CD4-positive, alpha-beta memory T cell (primary cell): ENCODE measurements at regions not wholly inside any gene's neighbourhood (a gene's known extent, or its start where the extent isn't known, plus 50 kb on each side); places are given as distances from the start of the nearest gene placed in this dataset.

Experiments
- CTCF ChIA-PET: fragments of 350-600 bp; sonication (Branson Sonifier 250); formaldehyde crosslinking; loops from one replicate; lab custom pipeline; 2021; ENCODE audit warnings: inconsistent platforms; ENCODE audit not compliant: partially characterized antibody; lab: Charles Lee
- POLR2A ChIA-PET: fragments of 350-600 bp; sonication (Branson Sonifier 250); formaldehyde crosslinking; loops from one replicate; lab custom pipeline; 2021; ENCODE audit not compliant: partially characterized antibody; lab: Charles Lee
- DNase-seq, 5 donors: peaks; one replicate each; pipeline versions ENCODE4 v3.0.0 to v3.0.0-alpha.2; 2020 to 2022; ENCODE audit warnings: mixed read lengths in 1 of 5
- H3K27ac ChIP-seq: one replicate; pipeline ENCODE4 v1.7.0; 2013; ENCODE audit warnings: low read depth, low read length
- H3K27me3 ChIP-seq: 2 replicates; pipeline ENCODE4 v1.7.0; 2013; ENCODE audit warnings: mild to moderate bottlenecking, low read length, moderate library complexity; ENCODE audit not compliant: insufficient read depth
- H3K36me3 ChIP-seq: 2 replicates; pipeline ENCODE4 v1.7.0; 2013; ENCODE audit warnings: mild to moderate bottlenecking, low read length, moderate library complexity; ENCODE audit not compliant: insufficient read depth
- H3K4me1 ChIP-seq: 2 replicates; pipeline ENCODE4 v1.7.0; 2013; ENCODE audit warnings: mild to moderate bottlenecking, low read length, moderate library complexity; ENCODE audit not compliant: insufficient read depth
- H3K4me3 ChIP-seq, 2 donors: one replicate each; pipeline ENCODE4 v1.7.0; 2013; ENCODE audit warnings: low read length in 2 of 2, mild to moderate bottlenecking in 1 of 2
- H3K9me3 ChIP-seq, 2 donors: one replicate each; pipeline ENCODE4 v1.7.0; 2013; ENCODE audit warnings: low read length in 2 of 2, control low read depth in 1 of 2; ENCODE audit not compliant: control insufficient read depth in 1 of 2
- H3K27ac Mint-ChIP-seq, 7 donors: one replicate each; pipeline ENCODE4 v1.8.0; 2020 to 2021; ENCODE audit warnings: mixed read lengths in 7 of 7, mild to moderate bottlenecking in 6 of 7, inconsistent platforms in 3 of 7, moderate library complexity in 3 of 7
- H3K27me3 Mint-ChIP-seq, 2 donors: one replicate each; pipeline ENCODE4 v1.8.0; 2020 to 2021; ENCODE audit warnings: mixed read lengths in 2 of 2
- H3K36me3 Mint-ChIP-seq, 2 donors: one replicate each; pipeline ENCODE4 v1.8.0; 2020 to 2021; ENCODE audit warnings: mixed read lengths in 2 of 2, inconsistent platforms in 1 of 2, mild to moderate bottlenecking in 1 of 2
- H3K4me1 Mint-ChIP-seq, 4 donors: one replicate each; pipeline ENCODE4 v1.8.0; 2020 to 2021; ENCODE audit warnings: mixed read lengths in 4 of 4, mild to moderate bottlenecking in 1 of 4
- H3K4me3 Mint-ChIP-seq, 8 donors: one replicate each; pipeline ENCODE4 v1.8.0; 2020 to 2021; ENCODE audit warnings: mixed read lengths in 8 of 8, mild to moderate bottlenecking in 7 of 8, moderate library complexity in 6 of 8, inconsistent platforms in 3 of 8
- H3K9me3 Mint-ChIP-seq, 8 donors: one replicate each; pipeline ENCODE4 v1.8.0; 2020 to 2021; ENCODE audit warnings: mixed read lengths in 8 of 8, mild to moderate bottlenecking in 5 of 8, inconsistent platforms in 3 of 8, moderate library complexity in 1 of 8
- intact Hi-C: fragments of 100-400 bp; cut with micrococcal nuclease; formaldehyde crosslinking; loops from one replicate; pipeline ENCODE4 v1.15.1; 2023

GRCh38 chr4:125400756-125401155 lies 86.0 kb downstream of the FAT4 start:
- intact Hi-C loops: no loop called here

GRCh38 chr4:125401784-125402183 lies 87.0 kb downstream of the FAT4 start:
- Histone ChIP-seq H3K27ac (no peak overlapping the region), H3K36me3 (no peaks in the 10 kb centered on the region), H3K27me3 (no peaks in the 10 kb centered on the region), H3K4me3 (no peak overlapping the region), H3K9me3 (no peaks in the 10 kb centered on the region), H3K4me1 (no peaks in the 10 kb centered on the region)
- DNase-seq: no peak
- Mint-ChIP-seq H3K4me3 (no peak overlapping the region), H3K27ac (no peak overlapping the region), H3K9me3 (peaks cover 0 to 4% (median 2%) of the 10 kb centered on the region in 8 donors), H3K27me3 (no peaks in the 10 kb centered on the region), H3K4me1 (no peaks in the 10 kb centered on the region), H3K36me3 (no peaks in the 10 kb centered on the region)
- ChIA-PET POLR2A (no interaction called here), CTCF (no interaction called here)
- intact Hi-C loops: no loop called here

More at GRCh38 chr4:125400756-125401155, 86.0 kb downstream of the FAT4 start:
- Mint-ChIP-seq H3K4me3 (no peak overlapping the region), H3K27me3 (no peaks in the 10 kb centered on the region), H3K27ac (no peak overlapping the region), H3K4me1 (no peaks in the 10 kb centered on the region), H3K36me3 (no peaks in the 10 kb centered on the region), H3K9me3 (peaks cover 0 to 5% (median 2%) of the 10 kb centered on the region in 8 donors)
- DNase-seq: no peak
- Histone ChIP-seq H3K36me3 (no peaks in the 10 kb centered on the region), H3K4me3 (no peak overlapping the region), H3K9me3 (no peaks in the 10 kb centered on the region), H3K27me3 (no peaks in the 10 kb centered on the region), H3K27ac (no peak overlapping the region), H3K4me1 (no peaks in the 10 kb centered on the region)
- CTCF ChIA-PET: no interaction called here
- POLR2A ChIA-PET: no interaction called here

- Mint-ChIP-seq H3K27me3 (no peaks in the 10 kb centered on the region), H3K4me3 (no peak overlapping the region), H3K4me1 (no peaks in the 10 kb centered on the region), H3K36me3 (no peaks in the 10 kb centered on the region), H3K27ac (no peak overlapping the region), H3K9me3 (peaks cover 0 to 11% (median 3%) of the 10 kb centered on the region in 8 donors)
- Histone ChIP-seq H3K9me3 (no peaks in the 10 kb centered on the region), H3K4me3 (no peak overlapping the region), H3K36me3 (no peaks in the 10 kb centered on the region), H3K4me1 (no peaks in the 10 kb centered on the region), H3K27ac (no peak overlapping the region), H3K27me3 (no peaks in the 10 kb centered on the region)
- intact Hi-C loops: no loop called here
- no peak for DNase-seq
- ChIA-PET CTCF (no interaction called here), POLR2A (no interaction called here)
Measured at GRCh38 chr4:125420526-125420925, 105.8 kb downstream of the FAT4 start.

- H3K9me3 ChIP-seq: no peaks in the 10 kb centered on the region
- ChIA-PET POLR2A (no interaction called here), CTCF (no interaction called here)
- H3K4me3 ChIP-seq: no peak overlapping the region
- Mint-ChIP-seq H3K27ac (no peak overlapping the region), H3K27me3 (no peaks in the 10 kb centered on the region), H3K4me1 (no peaks in the 10 kb centered on the region), H3K9me3 (peaks cover 0 to 10% (median 2%) of the 10 kb centered on the region in 8 donors), H3K4me3 (no peak overlapping the region), H3K36me3 (no peaks in the 10 kb centered on the region)
- intact Hi-C loops: no loop called here
- no peaks in the 10 kb centered on the region for H3K36me3 ChIP-seq
- no peaks in the 10 kb centered on the region for H3K4me1 ChIP-seq
- H3K27me3 ChIP-seq: no peaks in the 10 kb centered on the region
- H3K27ac ChIP-seq: no peak overlapping the region
- DNase-seq: no peak
Measured at GRCh38 chr4:125421547-125421946, 106.8 kb downstream of the FAT4 start.

GRCh38 chr4:125423124-125423523 lies 108.4 kb downstream of the FAT4 start:
- no peak overlapping the region for H3K27ac ChIP-seq
- no peaks in the 10 kb centered on the region for H3K4me1 ChIP-seq
- H3K4me3 Mint-ChIP-seq: no peak overlapping the region
- intact Hi-C loops: no loop called here
- no peaks in the 10 kb centered on the region for H3K9me3 ChIP-seq
- no peaks in the 10 kb centered on the region for H3K27me3 ChIP-seq
- H3K36me3 ChIP-seq: no peaks in the 10 kb centered on the region
- ChIA-PET CTCF (no interaction called here), POLR2A (no interaction called here)
- H3K4me3 ChIP-seq: no peak overlapping the region
- peaks cover 0 to 10% (median 2%) of the 10 kb centered on the region in 8 donors for H3K9me3 Mint-ChIP-seq
- DNase-seq: no peak
- no peaks in the 10 kb centered on the region for H3K27me3 Mint-ChIP-seq
- H3K36me3 Mint-ChIP-seq: no peaks in the 10 kb centered on the region
- H3K4me1 Mint-ChIP-seq: no peaks in the 10 kb centered on the region
- H3K27ac Mint-ChIP-seq: no peak overlapping the region

GRCh38 chr4:125428832-125429231 lies 114.1 kb downstream of the FAT4 start:
- Histone ChIP-seq H3K36me3 (no peaks in the 10 kb centered on the region), H3K9me3 (no peaks in the 10 kb centered on the region), H3K27me3 (no peaks in the 10 kb centered on the region), H3K4me3 (no peak overlapping the region), H3K27ac (no peak overlapping the region), H3K4me1 (no peaks in the 10 kb centered on the region)
- intact Hi-C loops: no loop called here
- Mint-ChIP-seq H3K9me3 (peaks cover 0 to 7% (median 2%) of the 10 kb centered on the region in 8 donors), H3K27me3 (no peaks in the 10 kb centered on the region), H3K4me1 (no peaks in the 10 kb centered on the region), H3K36me3 (no peaks in the 10 kb centered on the region), H3K27ac (no peak overlapping the region), H3K4me3 (no peak overlapping the region)
- POLR2A ChIA-PET: no interaction called here
- CTCF ChIA-PET: no interaction called here
- no peak for DNase-seq

- Histone ChIP-seq H3K27ac (no peak overlapping the region), H3K4me1 (no peaks in the 10 kb centered on the region), H3K9me3 (no peaks in the 10 kb centered on the region), H3K4me3 (no peak overlapping the region), H3K27me3 (no peaks in the 10 kb centered on the region), H3K36me3 (no peaks in the 10 kb centered on the region)
- H3K4me3 Mint-ChIP-seq: no peak overlapping the region
- no peaks in the 10 kb centered on the region for H3K27me3 Mint-ChIP-seq
- ChIA-PET POLR2A (no interaction called here), CTCF (interaction anchor here (0.7 kb wide), 1 partner anchor 67 kb away, joined by 3 read pairs; no protein-coding TSS in a partner anchor)
- H3K4me1 Mint-ChIP-seq: no peaks in the 10 kb centered on the region
- intact Hi-C loops: no loop called here
- DNase-seq: no peak
- peaks cover 0 to 6% (median 2%) of the 10 kb centered on the region in 8 donors for H3K9me3 Mint-ChIP-seq
- no peak overlapping the region for H3K27ac Mint-ChIP-seq
- no peaks in the 10 kb centered on the region for H3K36me3 Mint-ChIP-seq
Measured at GRCh38 chr4:125430086-125430485, 115.3 kb downstream of the FAT4 start.

- no peak overlapping the region for H3K4me3 ChIP-seq
- intact Hi-C loops: no loop called here
- Mint-ChIP-seq H3K36me3 (no peaks in the 10 kb centered on the region), H3K4me3 (no peak overlapping the region), H3K4me1 (no peaks in the 10 kb centered on the region), H3K9me3 (peaks cover 0 to 8% (median 2%) of the 10 kb centered on the region in 8 donors), H3K27ac (no peak overlapping the region), H3K27me3 (no peaks in the 10 kb centered on the region)
- no peak overlapping the region for H3K27ac ChIP-seq
- no peaks in the 10 kb centered on the region for H3K4me1 ChIP-seq
- no peaks in the 10 kb centered on the region for H3K36me3 ChIP-seq
- H3K9me3 ChIP-seq: no peaks in the 10 kb centered on the region
- POLR2A ChIA-PET: no interaction called here
- no peaks in the 10 kb centered on the region for H3K27me3 ChIP-seq
- no peak for DNase-seq
- CTCF ChIA-PET: no interaction called here
Measured at GRCh38 chr4:125432078-125432477, 117.3 kb downstream of the FAT4 start.
